ENCODE measurements at regions not wholly inside any gene's neighbourhood (a gene's known extent, or its start where the extent isn't known, plus 50 kb on each side); places are given as distances from the start of the nearest gene placed in this dataset.
"Not testable (repeated sequence)": the region's sequence is repeated elsewhere in the genome, so short reads cannot be mapped to it uniquely, and the experiment has no call there.

DNA sequence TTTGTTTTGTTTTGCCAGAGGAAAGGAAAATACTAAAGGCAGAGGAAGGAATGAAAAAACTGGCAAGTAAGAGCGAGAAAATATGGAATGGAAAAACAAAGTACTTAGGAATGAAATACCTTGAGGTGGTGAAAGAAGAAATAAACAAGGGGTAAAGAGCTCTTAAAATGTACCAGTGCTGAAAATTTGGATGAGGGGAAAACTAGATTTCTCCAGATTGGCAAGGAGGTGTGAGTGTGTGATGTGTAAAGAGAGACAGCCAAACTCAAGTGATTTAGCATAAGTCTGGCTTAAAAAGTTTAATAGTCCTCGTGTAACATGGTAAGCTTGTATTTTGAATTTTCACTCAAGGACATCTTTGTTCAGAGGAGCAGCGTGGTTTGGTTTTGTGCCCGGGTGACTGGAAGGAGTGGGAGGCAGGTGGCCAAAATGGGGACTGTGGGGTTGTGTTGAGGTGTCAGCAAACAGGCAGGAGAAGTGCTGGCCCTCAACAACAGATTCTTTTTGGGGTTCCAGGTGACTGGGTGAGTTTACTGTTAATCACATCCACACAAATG lies 102.7 kb downstream of the DACT1 start:
- TF ChIP-seq, protein P1, sequence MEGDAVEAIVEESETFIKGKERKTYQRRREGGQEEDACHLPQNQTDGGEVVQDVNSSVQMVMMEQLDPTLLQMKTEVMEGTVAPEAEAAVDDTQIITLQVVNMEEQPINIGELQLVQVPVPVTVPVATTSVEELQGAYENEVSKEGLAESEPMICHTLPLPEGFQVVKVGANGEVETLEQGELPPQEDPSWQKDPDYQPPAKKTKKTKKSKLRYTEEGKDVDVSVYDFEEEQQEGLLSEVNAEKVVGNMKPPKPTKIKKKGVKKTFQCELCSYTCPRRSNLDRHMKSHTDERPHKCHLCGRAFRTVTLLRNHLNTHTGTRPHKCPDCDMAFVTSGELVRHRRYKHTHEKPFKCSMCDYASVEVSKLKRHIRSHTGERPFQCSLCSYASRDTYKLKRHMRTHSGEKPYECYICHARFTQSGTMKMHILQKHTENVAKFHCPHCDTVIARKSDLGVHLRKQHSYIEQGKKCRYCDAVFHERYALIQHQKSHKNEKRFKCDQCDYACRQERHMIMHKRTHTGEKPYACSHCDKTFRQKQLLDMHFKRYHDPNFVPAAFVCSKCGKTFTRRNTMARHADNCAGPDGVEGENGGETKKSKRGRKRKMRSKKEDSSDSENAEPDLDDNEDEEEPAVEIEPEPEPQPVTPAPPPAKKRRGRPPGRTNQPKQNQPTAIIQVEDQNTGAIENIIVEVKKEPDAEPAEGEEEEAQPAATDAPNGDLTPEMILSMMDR (IDR thresholded peaks at IDR 0.05) = no peak
- TF ChIP-seq POLR2A (IDR thresholded peaks at IDR 0.05) = no peak
- no peaks in the 10 kb centered on the region for H3K36me3 ChIP-seq
- no peak for DNase-seq

DNA sequence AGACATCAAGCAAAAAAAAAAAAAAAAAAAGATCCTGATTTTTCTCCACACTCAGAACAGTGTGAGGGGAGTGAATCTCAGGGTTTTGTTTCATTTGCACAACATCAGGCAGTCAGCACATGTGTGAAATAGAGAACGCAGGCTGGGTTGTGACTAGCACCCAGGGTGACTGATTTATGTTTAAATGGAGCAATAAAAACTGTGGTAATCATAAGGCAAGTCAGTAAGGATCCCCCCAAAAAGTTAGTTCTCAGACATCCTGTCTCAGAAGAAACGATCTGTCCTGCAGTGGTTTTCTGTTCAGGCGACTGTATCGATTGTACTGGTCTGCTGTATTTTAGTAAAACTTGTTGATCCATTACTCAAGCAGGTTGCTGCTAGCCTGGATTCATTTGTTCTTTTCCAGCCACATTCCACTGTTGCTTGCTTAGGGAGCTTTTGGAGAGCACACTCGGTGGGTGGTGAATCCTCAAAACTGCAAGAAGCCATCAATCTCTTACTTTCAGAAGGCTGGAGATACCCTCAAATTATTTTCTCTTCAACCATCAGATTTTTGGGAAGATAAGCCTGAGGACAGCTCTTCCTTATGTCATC lies 107.1 kb downstream of the DACT1 start:
- no peak for TF ChIP-seq POLR2A (IDR thresholded peaks at IDR 0.05)
- TF ChIP-seq, protein P1 (IDR thresholded peaks at IDR 0.05) = no peak
- H3K4me1 ChIP-seq = peaks cover 0 to 13% (median 3%) of the 10 kb centered on the region in 4 donors
- no peak overlapping the region for H3K4me3 ChIP-seq
- no peaks in the 10 kb centered on the region for H3K36me3 ChIP-seq
- no peaks in the 10 kb centered on the region for H3K9me3 ChIP-seq
- no peak overlapping the region for H3K27ac ChIP-seq
- no peak for DNase-seq
- no peaks in the 10 kb centered on the region for H3K27me3 ChIP-seq

More for the DNA sequence above, 102.7 kb downstream of the DACT1 start:
- Histone ChIP-seq H3K4me1 (peaks cover 0 to 5% (median 0%) of the 10 kb centered on the region in 4 donors), H3K27me3 (no peaks in the 10 kb centered on the region), H3K9me3 (no peaks in the 10 kb centered on the region), H3K27ac (no peak overlapping the region), H3K4me3 (no peak overlapping the region)

DNA sequence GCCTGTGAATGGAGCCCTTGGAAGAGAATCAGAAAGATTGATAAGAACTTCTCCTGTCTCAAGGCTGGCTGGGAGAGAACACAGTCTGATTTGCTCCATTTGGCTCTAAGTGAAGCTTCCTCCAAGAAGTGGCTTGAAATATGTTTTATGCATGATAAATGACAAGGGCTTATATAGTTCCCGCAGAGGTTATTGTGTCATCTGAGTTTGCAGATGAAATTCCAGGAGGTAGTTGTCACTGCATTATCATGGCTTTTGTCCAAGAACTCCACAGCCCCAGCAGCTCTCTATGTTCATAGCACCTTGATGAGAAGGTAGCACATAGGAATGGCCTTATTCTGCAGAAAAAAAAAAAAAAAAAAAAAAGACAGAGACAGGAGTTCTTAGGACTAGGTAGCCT lies 108.5 kb downstream of the DACT1 start:
- no peaks in the 10 kb centered on the region for H3K27me3 ChIP-seq
- H3K9me3 ChIP-seq = no peaks in the 10 kb centered on the region
- H3K27ac ChIP-seq = peak overlapping the region in 1 of 4 donors; percentile 20
- no peak for TF ChIP-seq POLR2A (IDR thresholded peaks at IDR 0.05)
- TF ChIP-seq, protein P1 (IDR thresholded peaks at IDR 0.05) = no peak
- no peaks in the 10 kb centered on the region for H3K36me3 ChIP-seq
- DNase-seq = peak in 1 of 3 donors; percentile 48
- peaks cover 0 to 26% (median 5%) of the 10 kb centered on the region in 4 donors for H3K4me1 ChIP-seq
- H3K4me3 ChIP-seq = no peak overlapping the region

DNA sequence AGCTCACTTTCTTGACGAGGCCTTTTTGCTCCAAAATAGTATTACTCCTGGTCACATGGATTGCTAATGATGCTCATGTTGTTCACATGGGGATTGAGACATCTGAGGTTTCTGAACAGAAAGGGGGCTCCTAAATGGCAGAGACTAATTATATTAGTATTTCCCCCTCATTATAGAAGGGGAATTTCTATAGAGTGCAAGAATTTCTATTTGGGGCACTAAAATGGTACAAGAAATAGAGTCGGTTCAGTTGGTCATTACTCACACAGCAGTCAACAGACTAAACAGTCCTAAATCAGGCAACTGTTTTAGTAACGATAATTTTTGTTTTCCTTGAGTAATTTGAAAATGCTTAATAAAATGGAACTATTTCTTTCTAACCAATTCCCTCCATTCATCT lies 108.9 kb downstream of the DACT1 start:
- Histone ChIP-seq H3K27me3 (no peaks in the 10 kb centered on the region), H3K4me1 (peaks cover 0 to 29% (median 5%) of the 10 kb centered on the region in 4 donors), H3K9me3 (no peaks in the 10 kb centered on the region), H3K4me3 (no peak overlapping the region), H3K27ac (peak overlapping the region in 2 of 4 donors; percentile 15 to 61), H3K36me3 (no peaks in the 10 kb centered on the region)
- DNase-seq = no peak
- TF ChIP-seq, protein P1 (IDR thresholded peaks at IDR 0.05) = no peak
- TF ChIP-seq POLR2A (IDR thresholded peaks at IDR 0.05) = no peak

DNA sequence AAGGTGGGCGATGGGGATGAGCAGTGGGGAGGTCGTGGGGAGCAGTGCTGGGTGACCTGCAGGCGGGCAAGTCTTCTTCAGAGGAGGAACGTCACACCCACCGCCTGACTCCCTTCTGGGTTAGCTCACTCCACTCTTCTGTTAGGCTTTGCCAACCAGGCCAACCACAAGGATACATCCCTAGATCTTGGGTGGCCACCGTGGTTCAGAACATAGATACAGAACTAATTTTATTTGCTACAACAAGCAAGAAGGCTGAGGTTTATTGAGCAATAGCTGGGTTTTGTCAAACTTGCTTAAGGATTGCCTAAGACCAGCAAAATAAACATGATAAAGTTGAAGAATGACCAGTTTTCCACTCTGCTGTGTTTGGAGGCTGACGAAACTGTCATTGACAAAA lies 109.4 kb downstream of the DACT1 start:
- TF ChIP-seq POLR2A (IDR thresholded peaks at IDR 0.05) = no peak
- TF ChIP-seq, protein P1 (IDR thresholded peaks at IDR 0.05) = no peak
- H3K4me1 ChIP-seq = peaks cover 0 to 34% (median 5%) of the 10 kb centered on the region in 4 donors
- H3K27ac ChIP-seq = peak overlapping the region in 2 of 4 donors; percentile 15 to 61
- H3K36me3 ChIP-seq = no peaks in the 10 kb centered on the region
- no peaks in the 10 kb centered on the region for H3K9me3 ChIP-seq
- no peak overlapping the region for H3K4me3 ChIP-seq
- H3K27me3 ChIP-seq = no peaks in the 10 kb centered on the region
- peak in 1 of 3 donors; percentile 61 for DNase-seq

DNA sequence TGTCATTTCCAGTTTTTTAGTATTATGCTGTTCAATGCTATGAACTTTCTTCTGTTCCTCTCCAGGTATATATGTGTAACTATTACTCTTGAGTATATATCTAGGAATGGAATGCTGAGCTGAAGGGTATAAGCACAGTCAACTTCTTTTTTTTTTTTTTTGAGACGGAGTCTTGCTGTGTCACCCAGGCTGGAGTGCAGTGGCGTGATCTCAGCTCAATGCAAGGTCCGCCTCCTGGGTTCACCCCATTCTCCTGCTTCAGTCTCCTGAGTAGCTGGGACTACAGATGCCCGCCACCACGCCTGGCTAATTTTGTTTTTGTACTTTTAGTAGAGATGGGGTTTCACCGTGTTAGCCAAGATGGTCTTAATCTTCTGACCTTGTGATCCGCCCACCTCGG lies 110.5 kb downstream of the DACT1 start:
- not testable (repeated sequence) for H3K4me3 ChIP-seq, H3K27ac ChIP-seq, H3K9me3 ChIP-seq, H3K27me3 ChIP-seq, H3K36me3 ChIP-seq, DNase-seq
- H3K4me1 ChIP-seq = peaks cover 0 to 45% (median 5%) of the 10 kb centered on the region in 4 donors

Measured in Peyer's patch (tissue), 4 donors.